Fibroblast of skin of left quadriceps (primary cell): ENCODE measurements at regions not wholly inside any gene's neighbourhood (a gene's known extent, or its start where the extent isn't known, plus 50 kb on each side); places are given as distances from the start of the nearest gene placed in this dataset.

Experiments
- DNase-seq, 2 experiments: peaks; one replicate each; pipeline ENCODE4 v3.0.0-alpha.2; 2013; ENCODE audit warnings: low read depth in 2 of 2

DNA sequence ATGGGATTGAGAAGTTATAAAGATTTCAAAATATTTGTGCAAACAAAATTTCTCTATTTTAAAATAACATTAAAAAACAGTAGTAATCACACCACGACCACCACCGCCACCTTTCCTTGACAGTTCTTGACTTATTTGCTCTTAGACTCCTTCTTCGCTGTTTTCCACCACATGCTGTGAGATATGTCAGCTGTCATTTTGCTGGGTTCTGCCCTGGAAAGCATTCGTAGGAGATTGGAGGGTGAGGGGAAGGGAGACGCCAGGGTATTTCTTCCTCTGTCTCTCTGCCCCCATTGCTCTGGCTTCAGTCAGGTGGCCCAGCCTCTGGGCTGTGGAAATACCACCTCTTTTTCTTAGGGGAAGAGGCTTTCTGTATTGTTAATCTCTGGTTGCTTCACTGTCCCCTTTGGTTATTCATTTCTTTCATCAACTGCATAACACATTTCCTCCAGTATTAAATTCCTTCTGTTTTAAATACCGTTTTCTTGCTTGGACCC lies 186.2 kb downstream of the NEDD1 start:
- no peak for DNase-seq

DNA sequence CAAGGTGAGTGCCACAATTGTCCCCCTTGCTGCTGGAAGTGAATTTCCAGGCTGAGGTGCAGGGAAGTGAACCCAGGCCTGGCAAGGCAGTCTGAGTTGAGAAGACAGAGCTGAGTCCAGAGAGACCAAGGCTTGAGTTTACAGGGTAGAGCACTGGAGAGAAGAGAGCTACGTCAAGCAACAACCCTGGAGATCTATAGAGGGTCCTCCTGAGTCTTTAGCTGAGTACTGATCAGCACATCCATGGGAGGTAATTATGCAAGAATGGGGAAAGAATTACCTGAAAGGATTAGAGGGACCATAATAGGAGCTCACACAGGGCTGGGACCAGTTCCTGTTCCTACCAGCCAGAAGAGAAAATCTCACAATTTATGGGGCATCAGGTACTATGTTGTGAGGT lies 190.7 kb downstream of the NEDD1 start:
- DNase-seq, result no peak

GRCh38 chr12:97109441-97109840 lies 202.4 kb downstream of the NEDD1 start:
- DNase-seq, result no peak

- DNase-seq, result no peak
Measured at GRCh38 chr12:97112136-97112535, 205.1 kb downstream of the NEDD1 start.

DNA sequence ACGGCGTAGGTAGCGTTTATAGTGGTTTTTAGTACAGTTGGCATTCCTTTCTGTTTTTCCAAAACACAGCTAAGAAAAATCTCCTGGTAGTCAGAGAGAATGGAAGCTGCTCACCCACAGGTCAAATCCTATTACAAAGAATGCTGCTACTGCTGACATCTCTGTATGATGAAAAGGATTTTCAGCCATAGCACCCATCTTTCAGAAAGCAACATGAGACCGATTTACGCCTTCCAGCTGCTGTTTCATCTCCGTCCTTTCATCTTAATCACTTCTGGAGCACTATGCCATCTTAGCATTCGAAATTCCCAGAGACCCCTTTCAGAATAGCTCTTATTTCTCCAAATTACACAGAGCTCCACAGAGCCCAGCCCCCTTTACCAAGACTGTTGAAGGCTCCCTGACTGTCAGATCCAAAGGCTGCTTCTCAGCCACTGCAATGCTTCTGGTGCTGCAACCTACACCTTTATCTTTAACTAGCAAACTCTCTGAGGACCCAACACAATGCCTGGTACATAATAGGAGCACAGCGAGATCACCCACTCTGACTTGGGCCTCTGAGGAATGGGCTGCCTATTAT lies 211.8 kb downstream of the NEDD1 start:
- DNase-seq, result no peak

DNA sequence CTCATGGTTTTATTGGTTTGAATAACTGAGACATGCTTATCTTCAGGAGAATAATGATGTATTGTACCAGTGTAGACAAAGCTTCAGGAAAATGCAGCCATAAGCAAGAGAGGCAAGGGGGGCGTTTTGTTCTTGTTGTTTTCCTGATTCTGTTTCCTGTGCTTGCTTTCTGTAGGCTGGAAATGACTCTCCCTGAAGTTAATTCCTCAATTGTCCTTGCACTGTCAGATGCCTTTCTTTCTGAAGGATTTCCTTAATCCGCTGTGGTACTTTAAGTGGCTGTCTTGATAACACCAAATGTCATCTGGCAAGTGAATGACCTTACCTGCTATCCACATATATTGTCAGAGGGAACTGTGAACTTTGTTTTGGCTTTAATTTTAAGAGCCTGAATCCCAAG lies 220.0 kb downstream of the NEDD1 start:
- no peak for DNase-seq

DNA sequence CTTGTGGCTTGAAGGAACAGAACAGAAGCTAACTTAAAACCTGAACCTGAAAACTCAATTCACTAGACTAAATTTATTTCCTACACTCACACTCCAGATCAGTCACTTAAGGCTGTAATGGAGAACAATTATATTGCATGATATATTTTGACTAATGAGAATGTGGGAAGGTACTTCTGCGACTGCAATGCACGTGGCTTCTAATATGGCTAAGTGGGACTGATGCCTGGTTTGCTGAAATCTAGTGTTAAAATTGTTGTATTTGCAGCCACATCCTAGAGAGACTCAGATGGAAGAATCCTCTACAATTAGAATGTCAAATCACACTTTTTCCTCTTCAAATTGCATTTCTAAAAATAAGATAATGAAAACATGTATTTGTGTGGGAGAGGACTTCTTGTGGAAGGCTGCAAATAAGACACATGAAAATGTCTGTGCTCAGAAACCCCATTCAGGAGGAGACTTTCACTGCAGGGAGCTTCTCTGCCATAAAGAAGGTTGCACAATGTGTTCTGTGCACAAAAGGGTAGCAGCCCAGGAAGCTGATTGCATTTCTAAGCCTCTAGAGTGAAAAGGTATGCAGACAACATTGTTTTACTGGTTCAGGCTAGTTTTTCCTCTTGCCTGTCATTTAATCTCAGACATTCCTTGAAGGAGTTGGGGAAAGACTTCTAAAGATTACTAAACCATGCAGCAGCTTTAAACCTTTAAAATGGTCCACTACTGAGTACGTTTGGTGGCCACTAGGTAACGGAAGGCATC lies 224.3 kb downstream of the NEDD1 start:
- DNase-seq, result no peak

DNA sequence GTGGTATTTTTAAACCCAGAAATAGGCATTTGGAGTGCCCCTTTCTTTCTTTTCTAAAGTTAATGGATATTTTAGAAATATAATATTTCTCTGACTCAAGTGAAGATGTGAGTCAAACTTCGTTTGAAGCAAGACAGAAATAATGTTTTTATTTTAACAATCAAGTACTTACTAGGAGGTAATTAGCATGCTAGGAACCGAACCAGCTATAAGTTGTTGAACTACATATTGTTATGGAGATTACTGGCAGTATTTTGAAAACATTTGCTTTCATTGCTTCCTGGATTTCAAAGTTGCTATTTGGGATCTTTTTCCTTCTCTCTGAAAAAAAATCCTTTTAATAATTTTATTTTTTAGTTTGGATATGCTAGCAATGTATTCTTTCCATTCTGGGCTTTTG lies 225.2 kb downstream of the NEDD1 start:
- DNase-seq, result no peak

DNA sequence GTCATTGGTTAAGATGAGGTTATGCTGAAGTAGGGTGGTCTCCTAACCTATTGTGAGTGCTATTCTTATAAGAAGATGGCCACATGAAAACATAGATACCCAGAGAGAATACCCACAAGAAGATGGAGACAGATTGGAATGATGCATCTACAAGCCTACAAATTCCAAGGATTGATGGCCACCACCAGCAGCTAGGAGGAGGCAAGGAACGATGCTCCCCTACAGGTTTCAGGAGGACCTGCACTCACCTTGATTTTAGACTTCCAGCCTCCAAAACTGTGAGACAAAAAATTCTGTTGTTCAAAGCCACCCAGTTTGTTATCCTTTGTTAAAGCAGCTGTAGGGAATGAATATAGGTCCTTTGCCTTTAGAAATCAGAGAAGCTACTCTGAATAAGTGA lies 227.4 kb downstream of the NEDD1 start:
- DNase-seq, result no peak

- no peak for DNase-seq
Measured at GRCh38 chr12:97140355-97140754, 233.3 kb downstream of the NEDD1 start.

DNA sequence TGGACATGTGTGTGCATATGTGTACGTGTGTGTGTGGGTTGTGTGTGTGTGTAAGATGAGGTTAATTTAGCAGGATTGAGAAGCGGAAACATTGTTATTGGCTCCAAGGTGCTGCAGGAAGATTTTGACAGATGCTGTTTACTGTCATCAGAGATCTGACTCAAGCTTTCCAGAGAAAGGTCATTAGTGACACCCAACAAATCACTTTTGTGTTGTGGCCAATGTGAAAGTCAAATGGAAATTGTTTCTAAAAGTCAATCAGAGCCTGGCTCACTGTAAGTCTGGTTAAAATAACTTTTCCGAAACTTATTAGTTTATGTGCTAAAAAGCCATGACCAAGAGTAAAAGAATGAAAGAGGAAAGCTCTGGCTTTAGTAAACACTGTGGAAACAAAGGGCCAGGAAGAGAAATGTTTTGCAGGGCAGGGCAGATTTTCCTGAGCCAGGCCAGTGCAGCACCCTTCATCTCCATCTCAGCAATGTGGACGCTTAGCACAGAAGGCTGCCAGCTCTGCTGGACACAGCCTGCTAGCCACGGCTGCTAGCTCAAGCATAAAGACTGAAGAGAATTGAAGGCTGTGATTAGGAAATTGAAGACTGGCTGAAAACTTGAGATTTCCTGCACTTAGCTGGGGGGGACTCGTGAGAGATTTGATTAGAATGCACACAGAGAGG lies 235.8 kb downstream of the NEDD1 start:
- no peak for DNase-seq

GRCh38 chr12:97148941-97149559 lies 242.0 kb downstream of the NEDD1 start:
- DNase-seq, result peak; percentile 0 to 2

GRCh38 chr12:97151481-97151880 lies 244.4 kb downstream of the NEDD1 start:
- no peak for DNase-seq

GRCh38 chr12:97159377-97159776 lies 252.3 kb downstream of the NEDD1 start:
- DNase-seq, result no peak

GRCh38 chr12:97160277-97160676 lies 253.2 kb downstream of the NEDD1 start:
- no peak for DNase-seq

GRCh38 chr12:97162173-97162572 lies 255.1 kb downstream of the NEDD1 start:
- DNase-seq, result no peak

DNA sequence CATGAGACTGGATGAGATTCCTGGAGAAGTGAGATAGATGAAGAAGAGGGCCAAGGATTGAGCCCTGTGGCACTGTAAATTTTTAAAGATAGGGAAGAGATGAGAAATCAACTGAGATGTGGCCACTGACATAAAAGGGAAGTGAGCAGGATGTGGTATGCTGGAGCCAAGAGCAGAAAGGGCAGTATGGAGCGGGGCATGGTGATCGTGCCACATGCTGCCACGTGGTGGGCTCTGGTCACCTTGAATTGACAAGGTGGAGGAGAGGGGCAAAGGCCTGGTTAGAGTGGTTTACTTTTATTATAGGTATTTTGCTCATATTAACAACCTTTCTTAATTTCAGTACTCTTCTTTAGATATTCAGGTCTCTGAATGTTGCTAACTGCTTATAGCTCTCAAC lies 257.9 kb downstream of the NEDD1 start:
- DNase-seq, result no peak

DNA sequence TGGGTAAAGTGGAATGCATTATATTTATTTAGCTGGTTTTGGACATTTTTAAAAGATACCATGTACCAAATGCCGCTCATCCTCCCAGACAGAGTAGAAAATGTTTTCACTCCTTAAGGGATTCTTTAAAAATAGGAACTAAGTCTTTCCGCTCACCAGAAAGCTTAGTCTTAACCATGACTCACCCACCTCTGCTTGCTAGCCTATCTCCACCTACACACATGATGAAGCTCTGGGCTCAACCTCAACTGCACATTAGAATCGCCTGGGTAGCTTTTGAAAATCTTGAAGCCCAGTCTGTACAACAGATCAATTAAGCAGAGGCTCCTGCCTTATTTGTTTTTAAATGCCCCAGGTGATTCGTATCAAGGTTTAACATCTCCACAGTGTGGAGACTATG lies 260.5 kb downstream of the NEDD1 start:
- DNase-seq, result no peak

- DNase-seq, result no peak
Measured at GRCh38 chr12:97168804-97169203, 261.7 kb downstream of the NEDD1 start.

- DNase-seq, result no peak
Measured at GRCh38 chr12:97169889-97170567, 263.0 kb downstream of the NEDD1 start.

DNA sequence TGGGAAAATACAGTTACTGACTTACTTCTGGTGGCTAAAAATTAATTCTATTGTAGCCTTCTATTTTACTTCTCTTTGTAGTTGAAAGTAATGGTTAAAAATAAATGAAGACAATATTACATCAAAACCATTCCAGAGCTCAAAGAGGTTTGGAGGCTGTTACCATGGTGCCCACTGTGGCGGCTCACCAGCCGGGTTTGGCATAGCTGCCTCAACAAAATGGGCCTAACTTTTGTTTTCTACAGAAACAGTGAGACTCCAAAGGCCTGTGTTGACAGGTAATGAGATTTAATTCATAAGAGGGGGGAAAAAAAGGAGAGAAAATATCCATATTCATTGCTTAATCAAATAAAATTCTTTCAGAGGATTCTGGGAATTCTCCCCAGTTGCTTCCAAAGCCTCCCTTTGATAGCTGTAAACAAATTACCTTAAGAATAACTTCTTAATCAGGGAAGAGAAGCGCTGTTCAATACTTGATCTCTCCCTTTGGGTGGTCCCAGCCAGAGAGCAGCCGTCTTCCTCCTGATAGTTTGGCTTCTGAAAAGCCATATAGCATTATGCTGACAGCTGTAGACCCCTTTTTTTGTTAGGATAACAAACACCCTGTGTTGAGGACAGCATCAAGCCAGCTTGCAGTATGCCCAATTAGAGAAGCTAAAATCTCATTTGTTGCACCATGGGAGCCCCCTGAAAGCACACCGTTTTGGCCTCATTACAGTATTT lies 266.8 kb downstream of the NEDD1 start:
- no peak for DNase-seq
